BJ (cell line): ENCODE measurements at regions not wholly inside any gene's neighbourhood (a gene's known extent, or its start where the extent isn't known, plus 50 kb on each side); places are given as distances from the start of the nearest gene placed in this dataset.

ENCODE experiments used
- CTCF ChIA-PET: fragments of 350-600 bp; formaldehyde crosslinking; extraction: SDS; loops from one replicate; lab custom pipeline; 2021; ENCODE audit warnings: antibody characterized with exemption, inconsistent platforms; lab: Yijun Ruan, JAX
- POLR2A ChIA-PET: fragments of 300-600 bp; sonication (Branson Sonifier 250); formaldehyde crosslinking; extraction: SDS; loops from one replicate; lab custom pipeline; 2021; ENCODE audit warnings: antibody characterized with exemption; lab: Charles Lee
- DNase-seq: peaks from one replicate; pipeline ENCODE4 v3.0.0-alpha.2; 2011; ENCODE audit warnings: low read depth
- H3K27me3 ChIP-seq: 2 replicates; pipeline ENCODE4 v1.6.0; 2011; ENCODE audit warnings: low read length; ENCODE audit not compliant: control insufficient read depth, insufficient read depth
- H3K36me3 ChIP-seq: 2 replicates; pipeline ENCODE4 v1.5.1; 2011; ENCODE audit warnings: low read length; ENCODE audit not compliant: control insufficient read depth, insufficient read depth
- H3K4me3 ChIP-seq: 2 replicates; pipeline ENCODE4 v1.5.1; 2011; ENCODE audit warnings: low read depth, mild to moderate bottlenecking, control low read depth, low read length
- CTCF ChIP-seq: IDR thresholded peaks from 2 replicates; pipeline ENCODE4 v1.5.1; 2011; ENCODE audit warnings: low read depth, mild to moderate bottlenecking, control low read depth, inconsistent platforms, low read length, moderate library complexity; ENCODE audit not compliant: insufficient read depth

GRCh38 chr7:34299066-34299465, 359.0 kb upstream of the NPSR1 start:
- ChIA-PET CTCF (no interaction called here), POLR2A (no interaction called here)
- DNase-seq: no peak

GRCh38 chr7:34307540-34307939, 350.5 kb upstream of the NPSR1 start:
- POLR2A ChIA-PET: no interaction called here

More at GRCh38 chr7:34299066-34299465, 359.0 kb upstream of the NPSR1 start:
- H3K36me3 ChIP-seq: no peaks in the 10 kb centered on the region
- TF ChIP-seq CTCF: no peak
- H3K4me3 ChIP-seq: no peak overlapping the region
- no peaks in the 10 kb centered on the region for H3K27me3 ChIP-seq

GRCh38 chr7:34308595-34308994, 349.4 kb upstream of the NPSR1 start:
- Histone ChIP-seq H3K27me3 (no peaks in the 10 kb centered on the region), H3K4me3 (no peak overlapping the region), H3K36me3 (no peaks in the 10 kb centered on the region)
- ChIA-PET CTCF (interaction anchor here (0.8 kb wide), 1 partner anchor 12 kb away, joined by 6 read pairs; no protein-coding TSS in a partner anchor), POLR2A (no interaction called here)
- DNase-seq: no peak
- TF ChIP-seq CTCF: no peak

More at GRCh38 chr7:34307540-34307939, 350.5 kb upstream of the NPSR1 start:
- no peak for TF ChIP-seq CTCF
- CTCF ChIA-PET: no interaction called here
- Histone ChIP-seq H3K27me3 (no peaks in the 10 kb centered on the region), H3K4me3 (no peak overlapping the region), H3K36me3 (no peaks in the 10 kb centered on the region)
- DNase-seq: no peak

- POLR2A ChIA-PET: no interaction called here
- Histone ChIP-seq H3K36me3 (no peaks in the 10 kb centered on the region), H3K27me3 (no peaks in the 10 kb centered on the region), H3K4me3 (no peak overlapping the region)
- CTCF ChIA-PET: no interaction called here
- DNase-seq: no peak
- TF ChIP-seq CTCF: no peak
Measured at GRCh38 chr7:34309116-34309515, 348.9 kb upstream of the NPSR1 start.

- Histone ChIP-seq H3K36me3 (no peaks in the 10 kb centered on the region), H3K4me3 (no peak overlapping the region), H3K27me3 (no peaks in the 10 kb centered on the region)
- ChIA-PET POLR2A (no interaction called here), CTCF (no interaction called here)
- DNase-seq: no peak
- TF ChIP-seq CTCF: no peak
Measured at GRCh38 chr7:34309584-34309983, 348.4 kb upstream of the NPSR1 start.
